ENCODE measurements at regions not wholly inside any gene's neighbourhood (a gene's known extent, or its start where the extent isn't known, plus 50 kb on each side); places are given as distances from the start of the nearest gene placed in this dataset.

DNA sequence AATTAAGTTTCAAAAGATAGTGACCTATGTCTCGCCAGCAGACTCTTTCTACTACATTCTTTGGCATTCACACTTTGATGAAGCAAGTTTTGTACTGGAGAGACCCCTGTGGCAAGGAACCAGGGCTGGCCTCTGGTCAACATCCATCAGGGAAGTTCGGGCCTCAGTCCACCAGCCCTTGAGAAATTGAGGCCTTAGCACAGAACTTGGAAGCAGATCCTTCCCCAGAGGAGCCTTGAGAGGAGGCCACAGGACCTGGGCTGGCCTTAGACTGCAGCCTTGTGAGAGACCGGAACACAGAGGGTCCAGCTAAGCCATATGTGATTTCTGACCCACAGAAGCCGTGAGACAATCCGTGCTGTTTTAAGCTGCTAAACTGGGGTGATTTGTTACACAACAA lies 317.9 kb downstream of the ZSWIM6 start:
- peaks cover 14% of the 10 kb centered on the region; the same call in 2 of the 3 replicates for H3K4me1 ChIP-seq
- WGBS (ENCODE audit: missing lambda C conversion rate), result 87% methylated on average over 5 of the region's 5 CpGs
- no peaks in the 10 kb centered on the region for H3K9me3 ChIP-seq
- TF ChIP-seq, protein P1, sequence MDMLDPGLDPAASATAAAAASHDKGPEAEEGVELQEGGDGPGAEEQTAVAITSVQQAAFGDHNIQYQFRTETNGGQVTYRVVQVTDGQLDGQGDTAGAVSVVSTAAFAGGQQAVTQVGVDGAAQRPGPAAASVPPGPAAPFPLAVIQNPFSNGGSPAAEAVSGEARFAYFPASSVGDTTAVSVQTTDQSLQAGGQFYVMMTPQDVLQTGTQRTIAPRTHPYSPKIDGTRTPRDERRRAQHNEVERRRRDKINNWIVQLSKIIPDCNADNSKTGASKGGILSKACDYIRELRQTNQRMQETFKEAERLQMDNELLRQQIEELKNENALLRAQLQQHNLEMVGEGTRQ (IDR thresholded peaks at IDR 0.05), result no peak
- TF ChIP-seq, protein P2, sequence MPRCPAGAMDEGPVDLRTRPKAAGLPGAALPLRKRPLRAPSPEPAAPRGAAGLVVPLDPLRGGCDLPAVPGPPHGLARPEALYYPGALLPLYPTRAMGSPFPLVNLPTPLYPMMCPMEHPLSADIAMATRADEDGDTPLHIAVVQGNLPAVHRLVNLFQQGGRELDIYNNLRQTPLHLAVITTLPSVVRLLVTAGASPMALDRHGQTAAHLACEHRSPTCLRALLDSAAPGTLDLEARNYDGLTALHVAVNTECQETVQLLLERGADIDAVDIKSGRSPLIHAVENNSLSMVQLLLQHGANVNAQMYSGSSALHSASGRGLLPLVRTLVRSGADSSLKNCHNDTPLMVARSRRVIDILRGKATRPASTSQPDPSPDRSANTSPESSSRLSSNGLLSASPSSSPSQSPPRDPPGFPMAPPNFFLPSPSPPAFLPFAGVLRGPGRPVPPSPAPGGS (IDR thresholded peaks at IDR 0.05), result no peak
- TF ChIP-seq MYC (IDR thresholded peaks at IDR 0.05; ENCODE audit: borderline replicate concordance, low read length) (no peak), NR3C1 (IDR thresholded peaks at IDR 0.05) (no peak), FOSB (CRISPR knock-in tag; IDR thresholded peaks at IDR 0.05) (no peak), HEYL (CRISPR knock-in tag; IDR thresholded peaks at IDR 0.05) (no peak)
- TF ChIP-seq, protein P3, sequence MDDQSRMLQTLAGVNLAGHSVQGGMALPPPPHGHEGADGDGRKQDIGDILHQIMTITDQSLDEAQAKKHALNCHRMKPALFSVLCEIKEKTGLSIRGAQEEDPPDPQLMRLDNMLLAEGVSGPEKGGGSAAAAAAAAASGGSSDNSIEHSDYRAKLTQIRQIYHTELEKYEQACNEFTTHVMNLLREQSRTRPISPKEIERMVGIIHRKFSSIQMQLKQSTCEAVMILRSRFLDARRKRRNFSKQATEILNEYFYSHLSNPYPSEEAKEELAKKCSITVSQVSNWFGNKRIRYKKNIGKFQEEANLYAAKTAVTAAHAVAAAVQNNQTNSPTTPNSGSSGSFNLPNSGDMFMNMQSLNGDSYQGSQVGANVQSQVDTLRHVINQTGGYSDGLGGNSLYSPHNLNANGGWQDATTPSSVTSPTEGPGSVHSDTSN (IDR thresholded peaks at IDR 0.05), result no peak
- POLR2A ChIA-PET, result no interaction called here
- CTCF ChIA-PET, result interaction anchor here (0.9 to 1.9 kb wide), 2 partner anchors 8 to 10 kb away, joined by 4 to 14 read pairs; no protein-coding TSS in a partner anchor
- DNase-seq (ENCODE audit: low read depth in 1 of 2, low spot score in 1 of 2) (no peak), ATAC-seq (no peak), FAIRE-seq (no peak)
- no peak overlapping the region for H3K4me3 ChIP-seq
- no peak overlapping the region for H3K4me2 ChIP-seq
- H3K27ac ChIP-seq, result no peak overlapping the region

DNA sequence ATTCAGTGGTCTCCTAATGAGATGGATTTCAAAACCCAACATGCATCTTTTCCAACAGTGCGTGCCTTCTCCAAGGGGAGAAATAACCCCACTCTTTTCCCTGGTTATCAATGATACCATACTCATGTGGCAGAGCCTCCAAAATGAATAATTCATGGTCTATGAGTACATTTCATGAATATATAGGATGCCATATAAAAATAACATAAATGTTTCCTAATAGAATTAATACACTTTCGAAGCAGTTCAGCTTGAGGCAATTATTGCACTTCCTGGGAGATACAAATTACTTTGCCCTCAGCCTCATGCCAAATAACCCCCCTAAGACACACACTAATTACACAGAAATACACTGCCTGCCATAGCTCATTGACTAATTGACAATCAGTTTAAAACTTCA lies 318.6 kb downstream of the ZSWIM6 start:
- 88% methylated on average over 2 of the region's 2 CpGs for WGBS (ENCODE audit: missing lambda C conversion rate)
- DNase-seq (ENCODE audit: low read depth in 1 of 2, low spot score in 1 of 2) (no peak), FAIRE-seq (no peak), ATAC-seq (no peak)
- H3K27ac ChIP-seq, result no peak overlapping the region
- TF ChIP-seq CEBPB (IDR thresholded peaks at IDR 0.05), result no peak
- TF ChIP-seq SREBF2 (IDR thresholded peaks at IDR 0.05), result no peak
- TF ChIP-seq CBX2 (IDR thresholded peaks at IDR 0.05; ENCODE audit: borderline replicate concordance, low read depth), result no peak
- no peak for TF ChIP-seq HOXB13 (CRISPR knock-in tag; IDR thresholded peaks at IDR 0.05; ENCODE audit: low read depth)
- no peak for TF ChIP-seq FOSB (CRISPR knock-in tag; IDR thresholded peaks at IDR 0.05)
- TF ChIP-seq, protein P1 (IDR thresholded peaks at IDR 0.05), result no peak
- no peak for TF ChIP-seq ESRRA (IDR thresholded peaks at IDR 0.05; ENCODE audit: borderline replicate concordance, low read length)
- no peak for TF ChIP-seq TP53 (CRISPR knock-in tag; IDR thresholded peaks at IDR 0.05)
- TF ChIP-seq BHLHE40 (IDR thresholded peaks at IDR 0.05; ENCODE audit: low read depth, low read length), result no peak
- no peak for TF ChIP-seq RNF2 (IDR thresholded peaks at IDR 0.05; ENCODE audit: borderline replicate concordance, low read depth)
- no peak for TF ChIP-seq HOXB5 (CRISPR knock-in tag; IDR thresholded peaks at IDR 0.05)
- TF ChIP-seq HEYL (CRISPR knock-in tag; IDR thresholded peaks at IDR 0.05), result no peak
- no peak for TF ChIP-seq EHF (CRISPR knock-in tag; IDR thresholded peaks at IDR 0.05)
- no peak for TF ChIP-seq MAFK (IDR thresholded peaks at IDR 0.05; ENCODE audit: partially characterized antibody)
- TF ChIP-seq, protein P4, sequence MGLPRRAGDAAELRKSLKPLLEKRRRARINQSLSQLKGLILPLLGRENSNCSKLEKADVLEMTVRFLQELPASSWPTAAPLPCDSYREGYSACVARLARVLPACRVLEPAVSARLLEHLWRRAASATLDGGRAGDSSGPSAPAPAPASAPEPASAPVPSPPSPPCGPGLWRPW (IDR thresholded peaks at IDR 0.05), result no peak
- TF ChIP-seq JUN (IDR thresholded peaks at IDR 0.05), result no peak
- TF ChIP-seq, protein P5, sequence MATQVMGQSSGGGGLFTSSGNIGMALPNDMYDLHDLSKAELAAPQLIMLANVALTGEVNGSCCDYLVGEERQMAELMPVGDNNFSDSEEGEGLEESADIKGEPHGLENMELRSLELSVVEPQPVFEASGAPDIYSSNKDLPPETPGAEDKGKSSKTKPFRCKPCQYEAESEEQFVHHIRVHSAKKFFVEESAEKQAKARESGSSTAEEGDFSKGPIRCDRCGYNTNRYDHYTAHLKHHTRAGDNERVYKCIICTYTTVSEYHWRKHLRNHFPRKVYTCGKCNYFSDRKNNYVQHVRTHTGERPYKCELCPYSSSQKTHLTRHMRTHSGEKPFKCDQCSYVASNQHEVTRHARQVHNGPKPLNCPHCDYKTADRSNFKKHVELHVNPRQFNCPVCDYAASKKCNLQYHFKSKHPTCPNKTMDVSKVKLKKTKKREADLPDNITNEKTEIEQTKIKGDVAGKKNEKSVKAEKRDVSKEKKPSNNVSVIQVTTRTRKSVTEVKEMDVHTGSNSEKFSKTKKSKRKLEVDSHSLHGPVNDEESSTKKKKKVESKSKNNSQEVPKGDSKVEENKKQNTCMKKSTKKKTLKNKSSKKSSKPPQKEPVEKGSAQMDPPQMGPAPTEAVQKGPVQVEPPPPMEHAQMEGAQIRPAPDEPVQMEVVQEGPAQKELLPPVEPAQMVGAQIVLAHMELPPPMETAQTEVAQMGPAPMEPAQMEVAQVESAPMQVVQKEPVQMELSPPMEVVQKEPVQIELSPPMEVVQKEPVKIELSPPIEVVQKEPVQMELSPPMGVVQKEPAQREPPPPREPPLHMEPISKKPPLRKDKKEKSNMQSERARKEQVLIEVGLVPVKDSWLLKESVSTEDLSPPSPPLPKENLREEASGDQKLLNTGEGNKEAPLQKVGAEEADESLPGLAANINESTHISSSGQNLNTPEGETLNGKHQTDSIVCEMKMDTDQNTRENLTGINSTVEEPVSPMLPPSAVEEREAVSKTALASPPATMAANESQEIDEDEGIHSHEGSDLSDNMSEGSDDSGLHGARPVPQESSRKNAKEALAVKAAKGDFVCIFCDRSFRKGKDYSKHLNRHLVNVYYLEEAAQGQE (IDR thresholded peaks at IDR 0.05), result no peak
- TF ChIP-seq ZSCAN20 (CRISPR knock-in tag; IDR thresholded peaks at IDR 0.05), result no peak
- H3K9me3 ChIP-seq, result no peaks in the 10 kb centered on the region
- H3K4me3 ChIP-seq, result no peak overlapping the region
- ChIA-PET POLR2A (no interaction called here), CTCF (interaction anchor here (0.9 to 1.9 kb wide), 2 partner anchors 8 to 9 kb away, joined by 4 to 14 read pairs; no protein-coding TSS in a partner anchor)
- no peak overlapping the region for H3K4me2 ChIP-seq
- peaks cover 14% of the 10 kb centered on the region; the same call in 2 of the 3 replicates for H3K4me1 ChIP-seq
